Left kidney (tissue), 1 donor: ENCODE measurements at regions not wholly inside any gene's neighbourhood (a gene's known extent, or its start where the extent isn't known, plus 50 kb on each side); places are given as distances from the start of the nearest gene placed in this dataset.

Source experiments
- DNase-seq: peaks from one replicate; pipeline ENCODE4 v3.0.0-alpha.2; 2013

DNA sequence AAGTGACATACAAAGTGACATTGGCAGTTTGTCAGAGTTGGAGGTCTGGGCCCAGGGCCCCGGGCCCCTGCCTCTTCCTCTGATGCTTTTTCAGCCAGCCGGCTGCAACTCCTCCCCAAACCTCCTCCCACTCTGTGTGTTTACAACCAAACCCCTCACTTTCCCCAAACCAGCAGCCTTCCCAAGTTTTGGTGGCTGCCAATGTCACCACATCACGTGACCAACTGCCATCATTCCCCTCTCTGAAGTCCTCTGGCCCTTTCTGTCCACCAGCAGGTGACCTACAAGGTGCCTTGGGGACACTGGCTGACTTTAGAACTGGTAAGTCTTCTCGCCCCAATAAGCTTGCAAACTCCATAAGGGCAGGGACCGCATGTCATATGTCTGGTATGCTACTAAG, 357.7 kb downstream of the BCOR start:
- no peak for DNase-seq

DNA sequence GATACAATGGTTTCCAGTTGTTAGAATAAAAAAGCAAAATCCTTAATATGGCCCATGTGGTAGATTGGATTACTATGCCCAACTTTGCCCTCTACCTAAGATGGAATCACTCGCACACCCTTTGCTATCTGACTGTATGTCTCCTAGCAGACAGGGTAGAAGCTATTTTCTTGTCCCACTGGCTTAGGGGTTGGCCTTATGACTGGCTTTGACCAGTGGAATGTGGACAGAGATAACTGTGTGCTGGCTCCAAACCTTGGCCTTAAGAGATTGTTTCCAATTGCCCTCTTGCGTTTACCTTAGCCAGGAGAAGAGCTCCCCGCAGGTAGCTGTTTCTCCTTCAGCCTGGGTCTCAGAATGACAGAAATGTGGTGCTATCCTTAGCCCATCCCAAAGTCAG, 355.9 kb downstream of the BCOR start:
- no peak for DNase-seq

DNA sequence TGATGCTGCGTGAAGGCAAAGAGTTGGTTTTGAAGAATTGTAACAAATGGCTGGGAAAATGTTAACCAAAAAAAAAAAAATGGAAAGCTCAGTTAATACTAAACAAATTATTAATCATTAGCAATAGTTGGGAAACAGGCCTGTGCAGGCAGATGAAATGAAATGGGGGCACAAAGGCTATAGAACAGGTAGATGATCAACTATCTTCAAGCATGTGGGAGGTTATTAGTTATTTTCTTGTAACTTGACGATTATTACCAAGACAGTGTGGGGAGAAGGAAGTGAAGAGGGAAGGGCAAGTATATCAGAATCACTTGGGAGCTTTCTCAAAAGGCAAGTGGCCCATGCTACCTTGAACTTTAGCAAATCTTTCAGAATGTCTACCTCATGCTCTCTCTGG, 351.9 kb downstream of the BCOR start:
- DNase-seq, result no peak

DNA sequence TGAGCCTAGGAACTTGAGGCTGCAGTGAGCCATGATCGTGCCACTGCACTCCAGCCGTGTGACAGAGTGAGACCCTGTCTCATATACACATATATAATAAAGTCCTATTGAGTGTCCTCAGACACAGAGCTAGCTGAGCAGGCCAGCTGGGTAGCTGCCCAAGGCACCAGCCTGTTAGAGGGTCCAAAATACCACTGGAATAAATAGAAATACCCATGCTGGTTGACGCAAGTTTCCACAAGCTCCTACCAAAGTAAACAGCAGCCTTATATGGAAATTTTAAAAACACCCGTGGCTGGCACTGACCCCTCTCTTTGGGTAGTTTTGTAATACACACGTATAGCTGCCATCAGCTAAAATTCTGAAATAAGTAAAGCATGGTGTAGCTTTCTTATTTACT, 348.6 kb downstream of the BCOR start:
- DNase-seq, result no peak

DNA sequence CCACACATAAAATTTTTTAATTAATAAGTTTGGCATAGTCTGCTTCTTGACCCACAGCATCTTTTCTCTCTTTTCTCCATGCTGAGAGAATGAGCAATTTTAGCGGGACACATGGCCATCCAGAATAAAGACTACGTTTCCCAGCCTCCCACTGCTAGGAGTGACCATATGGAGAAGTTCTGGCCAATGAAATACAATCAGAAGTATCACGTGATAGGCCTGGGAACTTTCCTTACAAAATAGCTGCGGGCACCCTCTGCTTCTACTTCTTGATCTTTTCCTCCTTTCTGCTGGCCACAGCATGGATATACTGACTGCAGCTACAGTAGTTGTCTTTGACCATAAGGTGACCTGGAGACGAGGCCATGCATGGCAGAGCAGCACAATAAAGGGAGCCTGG, 348.0 kb downstream of the BCOR start:
- DNase-seq, result no peak

- DNase-seq, result no peak
Observed at GRCh38 chrX:39750256-39750790, 347.4 kb downstream of the BCOR start.

DNA sequence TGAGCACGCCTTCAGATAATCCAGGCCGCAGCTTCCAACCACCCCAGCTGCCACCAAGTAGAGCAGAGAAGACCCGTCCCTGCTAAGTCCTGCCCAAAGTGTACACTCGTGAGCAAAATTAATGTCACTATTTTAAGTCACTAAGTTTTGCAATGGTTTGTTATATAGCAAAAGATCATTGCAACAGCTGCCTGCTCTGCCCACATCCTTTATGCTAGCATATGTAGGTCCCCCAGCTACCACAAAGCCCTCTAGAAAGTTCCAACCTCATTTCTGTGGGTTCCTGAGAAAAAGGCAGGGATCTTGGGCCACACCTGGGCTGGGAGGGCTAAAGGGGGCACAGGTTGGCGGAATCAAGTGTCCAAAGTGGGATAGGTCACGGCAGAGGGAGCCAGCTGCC, 346.9 kb downstream of the BCOR start:
- no peak for DNase-seq

DNA sequence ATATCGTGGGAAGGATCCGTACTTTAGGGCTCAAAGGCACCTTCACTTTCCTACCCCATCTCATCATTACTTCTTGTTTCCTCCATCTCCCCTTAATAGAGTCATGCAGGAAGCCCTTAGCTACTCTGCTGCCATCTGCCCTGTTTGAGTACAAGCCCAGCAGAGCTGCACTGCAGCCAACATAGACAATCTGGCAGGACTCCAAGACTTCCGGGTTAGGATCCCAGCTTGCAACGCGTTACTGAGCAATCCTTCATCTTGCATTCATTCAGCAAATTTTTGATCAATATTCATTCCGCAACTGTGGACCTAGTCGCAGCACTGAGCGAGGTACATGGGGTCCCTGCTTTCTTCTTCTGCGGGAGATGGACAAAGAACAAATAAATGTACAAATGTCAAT, 344.9 kb downstream of the BCOR start:
- DNase-seq, result no peak

DNA sequence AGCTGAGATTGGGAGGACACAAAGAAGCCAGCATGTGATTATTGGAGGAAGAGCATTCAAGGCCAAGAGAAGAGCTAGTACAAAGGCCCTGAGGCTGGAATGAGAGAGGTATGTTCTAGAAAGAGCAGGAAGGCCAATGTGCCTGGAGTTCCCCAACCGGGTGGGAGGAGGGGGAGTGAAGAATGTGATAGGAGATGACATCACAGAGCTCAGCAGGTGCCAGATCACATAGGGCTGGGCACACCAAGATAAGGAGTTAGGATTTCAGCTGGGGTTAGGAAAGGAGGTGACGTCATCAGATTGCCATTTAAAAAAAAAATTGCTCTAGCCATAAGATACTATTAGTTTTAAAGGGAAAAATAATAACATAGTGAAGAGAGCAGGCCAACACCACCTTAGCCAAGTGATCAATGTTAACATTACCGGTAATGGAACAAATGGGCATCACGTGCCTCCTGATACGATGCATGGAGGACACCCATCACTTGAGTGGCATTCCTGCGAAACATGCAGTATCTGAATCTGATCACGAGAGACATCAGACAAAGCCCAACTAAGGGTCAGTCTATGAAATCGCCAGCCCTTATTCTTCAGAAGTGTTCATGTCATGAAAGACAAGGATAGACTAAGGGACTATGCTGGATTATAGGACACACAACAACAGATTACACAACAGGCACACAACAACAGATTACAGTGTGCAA, 344.3 kb downstream of the BCOR start:
- no peak for DNase-seq

- DNase-seq, result no peak
Observed at GRCh38 chrX:39755143-39756032, 342.4 kb downstream of the BCOR start.

DNA sequence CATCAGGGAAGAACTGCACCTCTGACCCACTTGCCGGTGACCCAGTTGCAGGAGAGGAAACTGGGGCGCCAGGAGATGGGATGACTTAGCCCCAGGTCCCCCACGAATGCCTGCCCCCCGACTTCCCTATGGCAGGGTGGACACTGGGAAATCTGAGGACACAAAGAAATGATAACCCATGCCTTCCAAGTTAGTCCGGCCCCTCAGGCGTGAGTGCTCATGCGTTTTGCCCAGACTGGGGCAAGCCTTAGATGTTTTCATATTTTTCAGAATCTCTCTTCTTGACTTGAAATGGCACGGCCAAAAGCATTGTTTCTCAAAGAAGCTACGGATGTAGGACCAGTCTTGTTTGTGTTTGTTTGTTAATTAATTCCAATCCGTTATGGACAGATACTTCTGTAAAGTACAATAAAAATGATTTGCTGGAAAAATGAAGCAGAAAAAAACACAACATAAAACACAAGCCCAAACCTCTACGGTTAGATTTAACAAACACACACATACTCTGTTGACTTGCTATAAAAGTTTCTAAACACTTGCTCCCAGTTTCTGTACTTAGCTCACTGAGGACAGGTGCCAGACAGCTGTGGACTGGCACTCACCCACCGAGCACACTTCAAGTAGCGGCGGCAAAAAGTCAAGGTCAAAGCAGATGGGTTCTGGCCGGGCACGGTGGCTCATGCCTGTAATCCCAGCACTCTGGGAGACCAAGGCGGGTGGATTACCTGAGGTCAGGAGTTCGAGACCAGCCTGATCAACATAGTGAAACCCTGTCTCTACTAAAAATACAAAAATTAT, 341.5 kb downstream of the BCOR start:
- no peak for DNase-seq

DNA sequence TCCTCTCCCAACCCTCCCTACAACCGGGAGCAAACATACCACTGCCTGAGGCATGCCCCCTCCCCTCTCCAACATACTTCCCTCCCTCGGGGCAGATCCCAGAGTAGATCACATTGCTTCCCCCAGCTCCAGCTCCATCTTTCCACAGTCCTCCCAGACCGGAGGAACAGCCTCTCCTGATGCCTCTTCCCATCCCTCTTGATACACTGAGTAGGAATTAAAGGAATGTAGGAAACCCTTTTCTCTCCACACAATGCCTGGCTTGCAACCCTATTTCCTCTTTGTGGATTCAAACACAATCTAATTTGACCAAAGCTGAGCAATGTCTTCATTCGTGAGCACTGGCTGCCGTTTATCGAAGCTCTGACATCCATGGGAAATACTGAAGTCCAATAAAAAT, 339.8 kb downstream of the BCOR start:
- DNase-seq, result no peak

DNA sequence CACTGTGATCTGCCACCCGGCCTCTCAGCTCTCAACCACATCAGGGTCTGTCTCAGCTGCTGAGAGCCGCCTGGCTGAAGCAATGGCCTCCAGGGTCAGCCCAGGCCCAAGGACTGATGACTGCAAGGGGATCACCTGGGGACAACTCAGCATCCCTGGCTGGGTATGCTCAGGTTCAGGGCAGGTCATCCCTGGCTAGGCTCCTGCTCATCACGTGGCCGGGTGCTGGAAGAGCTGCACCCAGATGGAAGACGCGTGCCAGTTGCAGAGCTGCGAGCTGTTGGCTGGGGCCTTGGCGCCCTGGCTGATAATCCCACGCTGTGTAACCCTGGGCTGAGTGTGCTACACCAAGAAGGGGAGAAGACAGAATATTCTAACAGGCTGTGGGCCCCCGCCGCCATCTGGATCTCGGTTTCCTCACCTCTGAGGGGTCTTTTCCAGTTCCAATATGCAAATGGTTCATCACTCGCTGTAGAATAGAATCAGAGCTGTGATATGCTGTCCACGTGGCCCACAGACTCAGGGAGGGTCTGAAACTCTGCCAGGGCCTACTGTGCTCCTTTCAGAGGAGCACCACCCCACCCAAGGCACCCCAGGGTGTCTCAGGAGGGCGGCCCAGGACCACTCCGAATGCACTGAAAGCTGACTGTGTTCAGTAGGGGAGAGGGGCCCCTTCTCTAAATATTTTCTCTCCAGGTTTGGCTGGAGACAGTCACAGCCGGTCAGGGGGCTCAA, 338.8 kb downstream of the BCOR start:
- DNase-seq, result no peak

GRCh38 chrX:39759526-39760224, 338.1 kb downstream of the BCOR start:
- peak; percentile 57 for DNase-seq

DNA sequence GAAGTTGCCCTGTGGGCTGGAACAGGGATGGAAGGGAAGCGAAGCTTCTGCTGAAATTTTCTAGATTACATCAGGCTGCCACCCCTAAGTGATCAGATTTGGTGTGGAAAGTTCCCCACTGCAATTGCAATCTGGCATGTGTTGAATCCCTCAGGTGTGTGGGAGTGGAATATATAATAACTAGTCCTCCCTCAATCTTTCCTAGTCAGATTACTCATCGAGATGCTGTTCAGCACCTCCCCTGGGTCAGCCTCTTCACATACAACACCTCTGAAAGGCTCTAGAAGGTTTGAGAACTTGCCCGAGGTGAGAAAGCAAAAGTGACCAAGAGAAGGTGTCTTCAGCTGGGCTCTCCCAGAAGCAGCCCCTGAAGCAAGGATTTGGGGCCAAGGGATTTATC, 336.8 kb downstream of the BCOR start:
- DNase-seq, result no peak

DNA sequence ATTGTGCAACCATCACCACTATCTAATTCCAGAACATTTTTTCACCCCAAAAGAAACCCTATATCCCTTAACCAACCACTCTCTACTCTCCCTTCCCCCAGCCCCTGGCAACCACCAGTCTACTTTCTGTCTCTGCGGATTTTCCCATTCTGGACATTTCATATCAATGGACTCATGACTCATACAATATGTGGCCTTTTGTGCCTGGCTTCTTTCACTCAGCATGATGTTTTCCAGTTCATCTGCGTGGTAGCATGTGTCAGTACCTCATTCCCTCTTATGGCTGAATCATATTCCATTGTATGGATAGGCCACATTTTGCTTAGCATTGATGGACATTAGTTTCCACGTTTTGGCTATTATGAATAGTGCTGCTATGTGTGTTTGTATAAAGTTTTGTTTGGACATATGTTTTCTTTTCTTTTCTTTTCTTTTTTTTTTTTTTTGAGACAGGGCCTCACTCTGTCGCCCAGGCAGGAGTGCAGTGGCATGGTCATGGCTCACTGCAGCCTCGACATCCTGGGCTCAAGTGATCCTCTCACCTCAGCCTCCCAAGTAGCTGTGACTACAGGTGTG, 335.4 kb downstream of the BCOR start:
- DNase-seq, result no peak

DNA sequence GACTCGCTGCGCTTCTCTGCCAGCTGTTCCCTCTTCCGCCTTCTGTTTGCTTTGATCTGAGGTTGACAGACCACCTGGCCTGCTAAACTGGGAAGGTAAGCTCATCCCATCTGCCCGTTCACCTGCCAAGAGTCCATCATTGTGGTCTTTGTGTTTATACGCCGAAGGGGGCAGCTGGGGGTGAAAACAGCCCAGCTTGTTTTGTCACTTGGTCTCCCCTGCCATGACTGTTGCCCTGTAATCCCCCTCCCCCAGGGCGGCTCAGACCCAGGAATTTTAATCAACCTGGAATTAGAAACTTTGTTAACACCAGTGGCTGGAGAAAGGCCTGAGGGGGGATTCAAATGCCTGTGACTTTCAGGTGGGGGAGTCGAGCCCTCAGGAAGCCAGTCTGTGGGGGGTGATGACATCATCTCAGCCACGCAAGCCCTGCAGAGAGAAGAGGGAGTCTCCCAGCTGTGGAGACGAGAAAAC, 333.3 kb downstream of the BCOR start:
- DNase-seq, result no peak

GRCh38 chrX:39765327-39765726, 332.4 kb downstream of the BCOR start:
- no peak for DNase-seq

DNA sequence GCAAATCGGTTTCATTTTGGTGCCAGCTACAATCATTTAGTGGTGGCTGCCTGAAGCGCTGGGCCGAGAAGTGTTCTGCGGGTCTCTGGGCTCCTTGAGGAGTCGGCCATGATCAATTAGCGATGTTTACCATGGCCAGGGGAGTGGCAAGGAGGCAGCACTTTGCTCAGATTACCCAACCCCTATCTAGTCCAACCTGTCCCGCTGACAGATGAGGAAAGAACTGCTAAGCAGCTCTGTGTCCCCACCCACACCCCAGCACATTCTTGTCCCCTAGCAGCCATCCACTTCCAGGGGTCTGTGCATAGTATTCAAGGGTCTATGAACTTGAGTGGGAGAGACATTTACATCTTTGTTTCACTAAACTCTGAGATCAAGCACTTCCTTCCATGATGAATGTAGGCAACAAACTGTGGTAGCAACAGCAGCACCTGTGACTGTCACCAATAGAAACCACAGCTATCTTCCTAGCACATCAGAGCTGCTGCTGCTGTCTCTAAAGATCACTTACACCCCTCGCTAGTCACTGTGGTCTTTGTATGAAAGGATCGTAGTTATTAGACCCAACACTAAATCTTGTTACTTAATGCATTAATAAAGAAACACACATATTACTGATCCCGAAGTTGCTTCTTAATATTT, 331.6 kb downstream of the BCOR start:
- DNase-seq, result no peak

GRCh38 chrX:39766855-39767254, 330.9 kb downstream of the BCOR start:
- DNase-seq, result no peak
